ENCODE measurements at regions not wholly inside any gene's neighbourhood (a gene's known extent, or its start where the extent isn't known, plus 50 kb on each side); places are given as distances from the start of the nearest gene placed in this dataset.

DNA sequence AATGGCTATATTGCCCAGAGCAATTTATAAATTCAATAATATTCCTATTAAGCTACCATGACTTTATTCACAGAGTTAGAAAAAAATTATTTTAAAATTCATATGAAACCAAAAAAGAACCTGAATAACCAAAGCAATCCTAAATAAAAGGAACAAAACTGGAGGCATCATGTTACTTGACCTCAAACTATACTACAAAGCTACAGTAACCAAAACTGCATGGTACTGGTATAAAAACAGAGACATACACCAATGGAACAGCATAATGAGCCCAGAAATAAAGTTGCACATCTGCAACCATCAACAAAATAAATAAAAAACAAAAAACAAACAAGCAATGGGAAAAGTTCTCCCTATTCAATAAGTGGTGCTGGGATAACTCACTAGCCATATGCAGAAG lies 203.2 kb downstream of the RGS9 start:
- ATAC-seq (no peak), FAIRE-seq (no peak), DNase-seq (ENCODE audit: extremely low read depth in 1 of 4, low spot score in 3 of 4) (no peak)
- BruUV-seq (replicated peaks): no TSS peak
- Histone ChIP-seq H3K4me2 (ENCODE audit: insufficient read depth, low read length) (no peak overlapping the region), H3K9me1 (ENCODE audit: control insufficient read depth, insufficient read depth, low read length) (no peaks in the 10 kb centered on the region), H3K79me2 (ENCODE audit: control insufficient read depth, insufficient read depth, low read length) (no peaks in the 10 kb centered on the region), H3K27ac (ENCODE audit: extremely low read depth, low read depth, low read length) (no peak overlapping the region), H3K36me3 (ENCODE audit: control insufficient read depth, insufficient read depth, low read length) (no peaks in the 10 kb centered on the region), H3K9ac (ENCODE audit: insufficient read depth in 1 of 2, low read depth in 2 of 2, low read length in 2 of 2) (no peak overlapping the region), H4K20me1 (replicated peaks; ENCODE audit: control insufficient read depth, insufficient read depth, low read length) (no peaks in the 10 kb centered on the region), H3K4me3 (no peak overlapping the region), H3K27me3 (ENCODE audit: control insufficient read depth in 2 of 2, insufficient read depth in 2 of 2, low read length in 2 of 2) (peaks cover 0 to 6% of the 10 kb centered on the region in 2 experiments; a peak in 2 of 5 replicates), H3K9me3 (replicated peaks; ENCODE audit: control insufficient read depth, insufficient read depth, low read depth, low read length) (no peaks in the 10 kb centered on the region), H3K4me1 (replicated peaks in 1 of 2; ENCODE audit: control insufficient read depth in 2 of 2, insufficient read depth in 2 of 2, low read length in 2 of 2) (no peaks in the 10 kb centered on the region), H2AFZ (ENCODE audit: low read depth, low read length) (no peak overlapping the region)
- ChIA-PET CTCF (ENCODE audit: low intra/inter-chr PET ratio) (no interaction called here), POLR2A (no interaction called here)
- intact Hi-C loops (cut with micrococcal nuclease) (no loop called here), in situ Hi-C loops (cut with MboI) (no loop called here)
- TF ChIP-seq ZC3H8 (IDR thresholded peaks at IDR 0.05) (no peak), NONO (IDR thresholded peaks at IDR 0.05; ENCODE audit: low read depth in 2 of 2, low read length in 1 of 2) (no peak), HDAC1 (IDR thresholded peaks at IDR 0.05) (no peak), SMARCA5 (IDR thresholded peaks at IDR 0.05) (0 out of 2 replicates have a peak, but pooled peaks have one; percentile 39), LEF1 (IDR thresholded peaks at IDR 0.05) (no peak), ZNF274 (IDR thresholded peaks at IDR 0.05; ENCODE audit: borderline replicate concordance, low read depth, low read length) (no peak), FOXK2 (conservative IDR thresholded peaks at IDR 0.05 in 1 of 2, IDR thresholded peaks at IDR 0.05 in 1 of 2; ENCODE audit: low read depth in 2 of 2) (no peak), ZNF316 (IDR thresholded peaks at IDR 0.05) (no peak), ZNF551 (CRISPR knock-in tag; IDR thresholded peaks at IDR 0.05) (no peak), ARID2 (IDR thresholded peaks at IDR 0.05) (no peak), XRCC3 (IDR thresholded peaks at IDR 0.05) (no peak), ZNF232 (CRISPR knock-in tag; IDR thresholded peaks at IDR 0.05) (no peak), RBM25 (IDR thresholded peaks at IDR 0.05; ENCODE audit: low read depth, low read length, severe bottlenecking) (peak; percentile 15), HNRNPL (IDR thresholded peaks at IDR 0.05; ENCODE audit: low read depth, low read length) (no peak), MIER1 (IDR thresholded peaks at IDR 0.05; ENCODE audit: low read depth) (no peak), ZNF586 (CRISPR knock-in tag; conservative IDR thresholded peaks at IDR 0.05) (no peak), ZBTB1 (CRISPR knock-in tag; IDR thresholded peaks at IDR 0.05; ENCODE audit: borderline replicate concordance, low read depth) (no peak), CBFA2T3 (IDR thresholded peaks at IDR 0.05) (no peak), BCOR (IDR thresholded peaks at IDR 0.05) (0 out of 2 replicates have a peak, but pooled peaks have one; percentile 19), ZNF707 (CRISPR knock-in tag; conservative IDR thresholded peaks at IDR 0.05) (no peak), DIDO1 (tag; IDR thresholded peaks at IDR 0.05; ENCODE audit: low read depth) (no peak), SIN3B (IDR thresholded peaks at IDR 0.05; ENCODE audit: low read depth) (no peak), ZNF197 (CRISPR knock-in tag; IDR thresholded peaks at IDR 0.05; ENCODE audit: low read depth) (no peak), ZNF239 (CRISPR knock-in tag; IDR thresholded peaks at IDR 0.05) (no peak), TAF7 (tag; IDR thresholded peaks at IDR 0.05) (no peak), HCFC1 (IDR thresholded peaks at IDR 0.05; ENCODE audit: low read depth, low read length) (no peak)
- TF ChIP-seq, protein P1, sequence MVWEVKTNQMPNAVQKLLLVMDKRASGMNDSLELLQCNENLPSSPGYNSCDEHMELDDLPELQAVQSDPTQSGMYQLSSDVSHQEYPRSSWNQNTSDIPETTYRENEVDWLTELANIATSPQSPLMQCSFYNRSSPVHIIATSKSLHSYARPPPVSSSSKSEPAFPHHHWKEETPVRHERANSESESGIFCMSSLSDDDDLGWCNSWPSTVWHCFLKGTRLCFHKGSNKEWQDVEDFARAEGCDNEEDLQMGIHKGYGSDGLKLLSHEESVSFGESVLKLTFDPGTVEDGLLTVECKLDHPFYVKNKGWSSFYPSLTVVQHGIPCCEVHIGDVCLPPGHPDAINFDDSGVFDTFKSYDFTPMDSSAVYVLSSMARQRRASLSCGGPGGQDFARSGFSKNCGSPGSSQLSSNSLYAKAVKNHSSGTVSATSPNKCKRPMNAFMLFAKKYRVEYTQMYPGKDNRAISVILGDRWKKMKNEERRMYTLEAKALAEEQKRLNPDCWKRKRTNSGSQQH (CRISPR knock-in tag; IDR thresholded peaks at IDR 0.05): no peak
